Caco-2 (cell line): ENCODE measurements at regions not wholly inside any gene's neighbourhood (a gene's known extent, or its start where the extent isn't known, plus 50 kb on each side); places are given as distances from the start of the nearest gene placed in this dataset.

Experiments
- BruUV-seq: library from RNA; stranded (reverse); fragments of 400-500 nt; replicated peaks from 2 replicates; lab custom pipeline; 2021; lab: Mats Ljungman, UMichigan
- CTCF ChIA-PET: fragments of 300-600 bp; sonication (Branson Sonifier 250); formaldehyde crosslinking; loops from one replicate; lab custom pipeline; 2022; ENCODE audit warnings: antibody characterized with exemption; lab: Charles Lee
- POLR2A ChIA-PET: fragments of 300-600 bp; sonication (Branson Sonifier 250); formaldehyde crosslinking; loops from one replicate; lab custom pipeline; 2022; ENCODE audit warnings: antibody characterized with exemption; lab: Charles Lee
- DNase-seq, 2 experiments: peaks; one replicate each; pipeline versions ENCODE4 v3.0.0 to v3.0.0-alpha.2; 2020 to 2022
- H3K27me3 ChIP-seq: replicated peaks from 2 replicates; pipeline ENCODE4 v1.6.0; 2011; ENCODE audit warnings: low read length; ENCODE audit not compliant: control insufficient read depth, insufficient read depth
- H3K36me3 ChIP-seq: 2 replicates; pipeline ENCODE4 v1.5.1; 2011; ENCODE audit warnings: low read length; ENCODE audit not compliant: control insufficient read depth, insufficient read depth
- H3K4me1 ChIP-seq: fragments of 250-450 bp; sonication (Bioruptor Pico); 2 replicates; pipeline ENCODE4 v1.5.1; 2020; ENCODE audit warnings: mild to moderate bottlenecking
- H3K4me3 ChIP-seq: 2 replicates; pipeline ENCODE4 v1.5.1; 2011; ENCODE audit warnings: low read depth, mild to moderate bottlenecking, control low read depth, low read length
- H3K9me3 ChIP-seq: fragments of 250-450 bp; sonication (Bioruptor Pico); 2 replicates; pipeline ENCODE4 v1.5.1; 2020; ENCODE audit warnings: mild to moderate bottlenecking, moderate library complexity
- H3K27ac Mint-ChIP-seq: one replicate; pipeline ENCODE4 v1.8.0; 2022; ENCODE audit warnings: mixed read lengths; ENCODE audit not compliant: unreplicated experiment
- H3K27me3 Mint-ChIP-seq: one replicate; pipeline ENCODE4 v1.8.0; 2022; ENCODE audit warnings: mixed read lengths; ENCODE audit not compliant: insufficient read depth, unreplicated experiment
- H3K36me3 Mint-ChIP-seq: one replicate; pipeline ENCODE4 v1.8.0; 2022; ENCODE audit warnings: mild to moderate bottlenecking, mixed read lengths; ENCODE audit not compliant: insufficient read depth, unreplicated experiment
- H3K4me1 Mint-ChIP-seq: one replicate; pipeline ENCODE4 v1.8.0; 2022; ENCODE audit warnings: low read depth, mixed read lengths; ENCODE audit not compliant: unreplicated experiment
- H3K4me3 Mint-ChIP-seq: one replicate; pipeline ENCODE4 v1.8.0; 2022; ENCODE audit warnings: mild to moderate bottlenecking, moderate library complexity, mixed read lengths; ENCODE audit not compliant: unreplicated experiment
- H3K9me3 Mint-ChIP-seq: one replicate; pipeline ENCODE4 v1.8.0; 2022; ENCODE audit warnings: mixed read lengths; ENCODE audit not compliant: unreplicated experiment
- CTCF ChIP-seq, 2 experiments: fragments of 200-600 bp in 1 of 2; IDR thresholded peaks; 1 replicate in 1 of 2; 2 replicates in 1 of 2; pipeline versions ENCODE4 v1.5.1 to v1.8.0; 2011 to 2022; ENCODE audit warnings: antibody characterized with exemption in 1 of 2, control low read depth in 1 of 2, inconsistent platforms in 1 of 2, low read depth in 1 of 2, low read length in 1 of 2, mild to moderate bottlenecking in 1 of 2, moderate library complexity in 1 of 2; ENCODE audit not compliant: insufficient read depth in 1 of 2, severe bottlenecking in 1 of 2, unreplicated experiment in 1 of 2
- intact Hi-C: fragments of 100-400 bp; cut with micrococcal nuclease; formaldehyde crosslinking; loops from one replicate; pipeline ENCODE4 v1.10.0; 2022; ENCODE audit not compliant: unreplicated experiment

- Mint-ChIP-seq H3K4me1 (peaks cover 1% of the 10 kb centered on the region), H3K36me3 (no peaks in the 10 kb centered on the region), H3K9me3 (no peaks in the 10 kb centered on the region), H3K4me3 (no peak overlapping the region), H3K27me3 (no peaks in the 10 kb centered on the region), H3K27ac (no peak overlapping the region)
- intact Hi-C loops, result no loop called here
- CTCF ChIA-PET, result interaction anchor here (0.5 kb wide), 1 partner anchor 96 kb away, joined by 4 read pairs; no protein-coding TSS in a partner anchor
- H3K27me3 ChIP-seq, result no peaks in the 10 kb centered on the region
- H3K9me3 ChIP-seq, result no peaks in the 10 kb centered on the region
- BruUV-seq, result no TSS peak
- no peak for TF ChIP-seq CTCF (IDR thresholded peaks at IDR 0.05; ENCODE audit: insufficient read depth in 1 of 2, low read depth in 1 of 2, low read length in 1 of 2, severe bottlenecking in 1 of 2, unreplicated experiment in 1 of 2)
- no peaks in the 10 kb centered on the region for H3K36me3 ChIP-seq
- peaks cover 27% of the 10 kb centered on the region for H3K4me1 ChIP-seq
- no peak overlapping the region for H3K4me3 ChIP-seq
- no peak for DNase-seq
- POLR2A ChIA-PET, result interaction anchor here (0.5 kb wide), 1 partner anchor 312 kb away, joined by 4 read pairs; no protein-coding TSS in a partner anchor
Measured at GRCh38 chr20:50283370-50283769, 92.7 kb downstream of the CEBPB start.

- ChIA-PET POLR2A (no interaction called here), CTCF (interaction anchor here (0.6 to 1.3 kb wide), 4 partner anchors 9 to 97 kb away, joined by 3 to 4 read pairs (median 3); no protein-coding TSS in a partner anchor)
- no peaks in the 10 kb centered on the region for H3K27me3 Mint-ChIP-seq
- H3K9me3 Mint-ChIP-seq, result no peaks in the 10 kb centered on the region
- H3K4me3 Mint-ChIP-seq, result no peak overlapping the region
- intact Hi-C loops, result no loop called here
- no peak for TF ChIP-seq CTCF (IDR thresholded peaks at IDR 0.05; ENCODE audit: insufficient read depth in 1 of 2, low read depth in 1 of 2, low read length in 1 of 2, severe bottlenecking in 1 of 2, unreplicated experiment in 1 of 2)
- no peaks in the 10 kb centered on the region for H3K9me3 ChIP-seq
- no peaks in the 10 kb centered on the region for H3K27me3 ChIP-seq
- H3K4me1 ChIP-seq, result peaks cover 21% of the 10 kb centered on the region
- H3K36me3 Mint-ChIP-seq, result no peaks in the 10 kb centered on the region
- DNase-seq, result no peak
- H3K27ac Mint-ChIP-seq, result no peak overlapping the region
- no peaks in the 10 kb centered on the region for H3K4me1 Mint-ChIP-seq
- H3K36me3 ChIP-seq, result no peaks in the 10 kb centered on the region
- BruUV-seq, result no TSS peak
- no peak overlapping the region for H3K4me3 ChIP-seq
Measured at GRCh38 chr20:50283922-50284810, 93.5 kb downstream of the CEBPB start.

- no peaks in the 10 kb centered on the region for H3K9me3 Mint-ChIP-seq
- no peak for DNase-seq
- intact Hi-C loops, result no loop called here
- Histone ChIP-seq H3K4me3 (no peak overlapping the region), H3K36me3 (no peaks in the 10 kb centered on the region), H3K9me3 (no peaks in the 10 kb centered on the region), H3K4me1 (peaks cover 21% of the 10 kb centered on the region), H3K27me3 (no peaks in the 10 kb centered on the region)
- ChIA-PET POLR2A (no interaction called here), CTCF (interaction anchor here (0.6 to 1.3 kb wide), 7 partner anchors 9 to 97 kb away, joined by 3 to 4 read pairs (median 3); no protein-coding TSS in a partner anchor)
- BruUV-seq, result no TSS peak
- H3K27ac Mint-ChIP-seq, result no peak overlapping the region
- H3K4me3 Mint-ChIP-seq, result no peak overlapping the region
- H3K27me3 Mint-ChIP-seq, result no peaks in the 10 kb centered on the region
- no peaks in the 10 kb centered on the region for H3K4me1 Mint-ChIP-seq
- no peaks in the 10 kb centered on the region for H3K36me3 Mint-ChIP-seq
- TF ChIP-seq CTCF (IDR thresholded peaks at IDR 0.05; ENCODE audit: insufficient read depth in 1 of 2, low read depth in 1 of 2, low read length in 1 of 2, severe bottlenecking in 1 of 2, unreplicated experiment in 1 of 2), result no peak
Measured at GRCh38 chr20:50284811-50285375, 94.3 kb downstream of the CEBPB start.
